NCI-H1105 treated with DMSO at 0.1 percent for 48 hours (cell line): ENCODE measurements at regions not wholly inside any gene's neighbourhood (a gene's known extent, or its start where the extent isn't known, plus 50 kb on each side); places are given as distances from the start of the nearest gene placed in this dataset.
A peak's percentile ranks its signal among the peaks of the same experiment; 100 is the strongest.
"Not testable (repeated sequence)": the region's sequence is repeated elsewhere in the genome, so short reads cannot be mapped to it uniquely, and the experiment has no call there.

Experiments
- DNase-seq: peaks from one replicate; lab custom pipeline; 2025; lab: John Stamatoyannopoulos, UW

DNA sequence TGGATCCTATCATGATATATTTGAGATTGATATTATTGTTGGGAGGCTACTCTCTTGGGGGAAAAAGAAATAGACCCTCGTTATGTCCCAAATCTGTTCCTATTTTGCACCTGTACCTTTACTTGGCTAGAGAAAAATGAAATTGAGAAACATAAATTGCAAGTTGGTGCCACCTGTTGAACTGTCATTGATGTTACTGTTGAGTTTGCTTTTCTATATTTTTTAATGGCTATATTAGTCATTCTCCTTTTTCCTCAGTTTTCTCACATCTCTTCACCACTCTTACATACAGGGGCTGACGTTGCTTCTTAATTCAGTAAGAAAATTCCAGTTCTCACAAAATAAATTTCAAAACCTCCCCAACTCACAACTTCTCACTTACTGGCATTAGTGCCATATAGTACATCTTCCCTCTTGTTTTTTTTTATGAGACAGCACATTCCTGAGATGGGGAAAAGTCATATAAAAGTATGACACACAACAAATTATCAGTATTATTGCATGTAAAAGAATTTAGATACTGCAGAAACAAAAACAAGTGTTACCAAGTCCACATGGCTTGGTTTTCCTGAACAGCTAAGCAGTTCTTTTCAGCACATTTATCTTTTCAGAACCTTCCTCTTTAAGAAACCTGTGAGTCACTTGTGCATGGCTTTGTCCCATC, 348.3 kb upstream of the DSEL start:
- no peak for DNase-seq

DNA sequence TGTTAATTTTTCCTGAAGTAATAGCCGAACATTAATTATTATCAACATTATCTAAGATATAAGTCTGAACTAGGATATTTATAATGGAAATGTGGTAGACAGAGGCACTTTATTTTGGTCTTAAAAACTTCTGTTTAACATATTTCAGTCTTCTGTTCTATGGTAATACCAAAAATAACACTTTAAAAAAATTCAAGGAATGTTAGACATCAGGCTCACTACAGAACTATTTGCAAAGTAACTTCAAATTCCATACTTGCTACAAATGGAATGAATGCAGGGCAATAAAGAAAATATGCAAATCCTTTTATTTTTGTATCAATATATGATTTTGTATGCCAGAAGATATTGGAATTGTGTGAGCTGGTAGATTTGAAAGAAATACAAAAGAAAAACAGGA, 345.5 kb upstream of the DSEL start:
- no peak for DNase-seq

DNA sequence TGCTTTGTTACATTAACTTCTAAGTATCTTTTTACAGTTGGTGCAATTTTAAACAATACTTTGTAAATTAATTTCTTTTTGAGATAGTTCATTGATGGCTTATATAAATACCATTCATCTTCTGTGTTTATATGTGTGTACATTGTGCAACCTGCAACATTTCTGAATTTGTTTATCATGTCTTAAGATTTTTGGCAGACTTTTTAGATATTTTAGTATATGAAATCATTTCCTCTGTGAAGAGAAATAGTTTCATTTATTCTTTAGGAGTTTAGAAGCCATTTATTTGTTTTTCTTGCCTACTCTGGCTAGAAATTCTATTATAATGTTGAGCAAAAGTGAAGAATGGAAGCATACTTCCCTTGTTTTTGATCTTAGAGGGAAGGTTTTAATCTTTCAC, 337.8 kb upstream of the DSEL start:
- DNase-seq, result no peak

DNA sequence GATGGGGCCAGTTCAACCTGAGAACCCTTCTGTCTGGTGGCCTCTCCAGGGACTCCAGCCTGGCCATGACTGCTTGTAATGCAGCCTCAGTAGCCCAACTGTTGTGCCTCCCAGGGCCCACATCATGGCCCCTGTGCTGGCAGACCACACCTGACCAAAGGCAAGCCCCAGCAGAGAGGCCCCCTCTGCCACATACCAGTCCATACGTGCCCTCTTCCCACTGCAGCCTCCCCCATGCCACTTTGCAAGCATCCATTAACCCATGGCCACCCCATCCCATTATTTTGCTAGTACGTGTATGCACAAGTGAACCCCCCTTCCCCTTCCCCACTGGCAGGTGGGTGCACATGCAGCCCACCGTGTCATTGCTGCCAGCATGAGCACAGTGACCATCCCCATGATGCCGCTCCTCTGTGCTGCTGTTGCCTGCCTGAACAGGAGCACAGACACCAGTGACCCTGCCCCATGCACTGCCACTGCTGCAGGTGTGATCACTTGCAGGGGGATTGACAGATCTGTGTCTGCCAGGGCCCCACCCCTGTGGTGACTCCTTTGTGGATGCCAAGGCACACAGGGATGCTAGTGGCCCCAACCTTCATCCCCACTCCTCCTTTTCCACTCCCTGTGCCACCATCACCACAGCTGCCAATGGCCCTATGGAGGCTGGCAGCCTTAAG, 330.0 kb upstream of the DSEL start:
- DNase-seq, result no peak

DNA sequence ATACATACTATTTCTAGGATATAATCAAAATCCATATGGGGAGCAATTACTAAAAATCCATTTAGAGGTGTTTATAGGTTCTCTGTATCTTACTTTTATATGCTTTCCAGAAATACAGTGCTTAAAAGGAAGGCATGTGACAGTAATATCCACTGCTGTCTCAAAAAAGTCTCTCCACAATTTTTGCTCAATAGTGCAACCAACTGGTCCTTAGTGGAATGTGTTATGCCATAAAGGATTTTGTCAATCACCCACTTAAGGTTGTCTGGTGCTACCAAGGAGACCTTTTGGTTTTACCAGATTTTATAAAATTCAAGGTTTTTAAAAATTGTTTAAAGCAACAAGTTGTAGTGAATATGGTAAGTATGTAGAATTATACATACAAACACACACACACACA, 328.5 kb upstream of the DSEL start:
- no peak for DNase-seq

- DNase-seq, result no peak
Measured at GRCh38 chr18:67840379-67840778, 323.9 kb upstream of the DSEL start.

DNA sequence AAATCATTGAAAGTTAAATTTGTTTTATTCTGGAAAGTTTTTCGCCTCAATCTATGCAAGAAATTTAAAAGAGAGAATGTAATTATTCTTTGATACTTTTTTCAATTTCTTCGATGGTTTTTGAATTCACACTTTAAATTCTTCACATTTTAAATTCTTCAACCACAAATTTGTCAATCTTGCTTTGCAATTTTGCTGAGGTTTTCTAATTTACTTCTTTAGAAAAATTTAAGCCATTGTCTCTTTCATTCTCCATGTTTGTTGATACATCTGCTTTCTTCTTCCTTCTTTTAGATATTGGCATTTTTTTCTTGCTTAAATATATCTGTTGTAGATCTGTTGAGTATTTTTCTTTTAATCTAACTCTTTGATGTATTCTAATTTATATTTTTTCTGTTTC, 301.9 kb upstream of the DSEL start:
- DNase-seq, result no peak

- DNase-seq, result no peak
Measured at GRCh38 chr18:67815280-67815679, 298.8 kb upstream of the DSEL start.

DNA sequence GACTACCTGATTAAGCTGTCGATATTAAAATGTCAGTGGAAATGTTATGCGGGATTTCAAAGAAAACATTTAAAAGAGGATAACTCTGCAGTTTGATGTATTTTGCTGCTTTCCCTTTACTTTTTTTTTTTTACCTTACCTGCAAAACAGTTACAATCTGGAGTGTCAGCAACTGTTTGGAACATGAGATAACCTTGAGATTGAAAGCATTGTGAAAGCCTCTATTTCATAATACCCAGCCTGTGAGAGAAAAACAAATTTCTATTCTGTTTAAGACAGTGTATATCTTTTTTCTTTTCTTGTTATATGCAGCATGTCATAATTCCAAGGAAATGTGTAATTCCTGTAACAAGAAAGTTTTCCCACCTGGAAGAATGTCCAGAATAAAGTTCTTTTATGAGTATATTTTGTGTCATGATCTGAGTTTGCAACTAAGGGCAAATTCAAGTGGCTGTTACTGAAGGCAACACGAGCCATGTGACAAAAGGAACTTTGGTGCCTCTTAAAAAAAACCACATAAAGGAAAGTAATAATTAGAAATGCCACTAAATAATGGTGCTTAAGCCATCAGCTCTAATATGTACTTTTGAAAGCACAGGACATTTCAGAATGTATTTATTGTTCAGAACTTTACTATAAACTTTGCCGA, 297.0 kb upstream of the DSEL start:
- no peak for DNase-seq

GRCh38 chr18:67805261-67805660, 288.7 kb upstream of the DSEL start:
- no peak for DNase-seq

GRCh38 chr18:67794521-67794920, 278.0 kb upstream of the DSEL start:
- peak; percentile 10 for DNase-seq

- no peak for DNase-seq
Measured at GRCh38 chr18:67790527-67790926, 274.0 kb upstream of the DSEL start.

GRCh38 chr18:67789165-67789545, 272.6 kb upstream of the DSEL start:
- no peak for DNase-seq

- no peak for DNase-seq
Measured at GRCh38 chr18:67788310-67789164, 272.0 kb upstream of the DSEL start.

GRCh38 chr18:67783196-67783946, 266.9 kb upstream of the DSEL start:
- no peak for DNase-seq

DNA sequence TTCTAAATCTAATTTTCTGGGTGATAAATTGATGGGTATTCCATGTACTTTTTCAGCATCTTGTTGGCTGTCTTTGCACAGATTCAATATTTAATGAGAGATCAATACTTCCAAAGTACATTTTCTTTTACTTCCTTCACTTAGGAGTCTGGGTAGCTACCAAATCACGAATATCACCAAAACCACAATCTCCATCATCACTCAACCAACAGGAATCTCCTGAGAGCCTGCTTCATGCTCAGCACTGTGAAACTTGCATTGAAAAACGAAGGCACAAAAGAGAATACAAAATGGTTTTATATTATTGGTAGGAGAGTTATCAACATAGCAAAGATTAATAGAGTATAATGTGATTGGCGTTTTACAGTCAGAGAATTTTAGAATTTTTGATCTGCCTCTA, 261.5 kb upstream of the DSEL start:
- no peak for DNase-seq

- peak; percentile 88 for DNase-seq
Measured at GRCh38 chr18:67776929-67777328, 260.4 kb upstream of the DSEL start.

DNA sequence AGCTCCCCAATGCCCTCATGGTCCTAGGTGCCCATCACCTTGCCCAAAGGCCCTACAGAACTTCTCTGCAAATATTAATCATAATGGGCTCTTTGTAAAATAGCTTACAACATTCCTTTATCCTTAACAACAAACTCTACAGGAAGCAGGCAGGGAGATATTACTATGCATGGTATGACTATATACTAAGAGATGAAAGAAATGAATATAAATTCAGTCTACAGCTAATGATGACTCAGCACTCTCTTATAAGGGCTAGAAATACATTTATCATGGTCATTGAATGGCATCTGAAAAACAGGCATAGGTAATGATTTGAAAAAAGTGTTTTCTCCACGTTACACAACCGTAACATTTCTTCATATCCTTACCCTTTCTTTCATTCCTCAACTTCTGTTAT, 254.8 kb upstream of the DSEL start:
- no peak for DNase-seq

DNA sequence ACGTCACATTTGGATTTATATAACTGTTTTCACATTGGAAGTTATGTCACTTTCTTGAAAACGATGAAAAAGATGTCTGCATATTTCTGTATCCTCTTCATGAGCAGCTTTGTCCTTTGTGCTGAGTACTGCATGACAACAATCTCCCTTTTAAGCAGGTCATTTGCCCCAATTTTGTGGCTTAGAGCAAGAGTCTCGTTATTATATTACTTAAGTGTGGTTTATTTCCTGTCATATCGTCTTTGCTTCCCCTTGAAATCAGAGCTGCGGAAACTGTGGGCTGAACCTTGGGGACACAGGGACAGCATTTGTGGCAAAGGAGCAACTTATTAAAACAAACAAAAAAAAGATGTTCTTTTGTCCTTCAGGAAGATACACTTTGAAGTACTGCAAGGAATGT, 254.0 kb upstream of the DSEL start:
- DNase-seq, result no peak

DNA sequence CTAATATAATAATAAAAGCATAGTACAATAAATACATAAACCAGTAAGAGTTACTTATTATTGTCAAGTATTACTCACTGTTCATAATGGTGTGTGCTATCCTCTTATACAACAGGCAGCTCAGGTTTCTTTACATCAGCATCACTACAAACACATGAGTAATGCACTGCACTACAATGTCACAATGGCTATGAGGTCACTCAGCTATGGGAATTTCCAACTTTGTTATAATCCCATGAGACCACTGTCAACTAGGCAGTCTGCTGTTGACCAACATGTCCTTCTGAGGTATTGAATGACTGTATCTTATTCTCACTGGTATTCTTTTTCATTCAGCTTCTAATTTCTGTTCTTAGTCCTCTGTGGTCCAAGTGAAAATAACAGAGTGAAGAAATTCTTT, 250.4 kb upstream of the DSEL start:
- no peak for DNase-seq

DNA sequence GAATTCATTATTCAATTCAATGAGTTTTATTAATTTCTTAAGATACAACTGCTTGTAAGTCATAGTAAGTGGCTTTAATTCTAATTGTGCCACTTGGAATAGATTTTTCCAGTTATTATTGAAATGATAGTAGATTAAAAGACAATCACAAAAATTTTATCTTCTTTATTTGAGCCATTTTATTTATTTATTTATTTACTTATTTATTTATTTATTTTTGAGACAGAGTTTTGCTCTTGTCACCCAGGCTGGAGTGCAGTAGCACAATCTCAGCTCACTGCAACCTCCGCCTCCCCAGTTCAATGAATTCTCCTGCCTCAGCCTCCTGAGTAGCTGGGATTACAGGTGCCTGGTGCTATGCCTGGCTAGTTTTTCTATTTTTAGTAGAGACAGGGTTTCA, 235.7 kb upstream of the DSEL start:
- not testable (repeated sequence) for DNase-seq

DNA sequence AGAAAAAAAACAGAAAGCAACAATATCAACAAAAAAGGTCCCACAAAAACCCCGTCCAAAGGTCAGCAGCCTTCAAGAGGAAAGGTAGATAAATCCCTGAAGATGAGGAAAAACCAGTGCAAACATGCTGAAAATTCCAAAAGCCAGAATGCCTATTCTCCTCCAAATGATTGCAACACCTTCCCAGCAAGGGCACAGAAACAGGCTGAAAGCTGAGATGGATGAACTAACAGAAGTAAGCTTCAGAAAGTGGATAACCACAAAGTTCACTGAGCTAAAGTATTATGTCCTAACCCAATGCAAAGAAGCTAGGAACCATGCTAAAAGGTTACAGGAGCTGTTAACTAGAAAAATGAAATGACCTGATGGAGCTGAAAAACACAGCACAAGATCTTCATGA, 226.4 kb upstream of the DSEL start:
- DNase-seq, result no peak
